HUES6 (cell line): ENCODE measurements at regions not wholly inside any gene's neighbourhood (a gene's known extent, or its start where the extent isn't known, plus 50 kb on each side); places are given as distances from the start of the nearest gene placed in this dataset.

ENCODE experiments used
- H3K27ac ChIP-seq: 2 replicates; pipeline ENCODE4 v1.7.0; 2013; ENCODE audit warnings: low read depth, mild to moderate bottlenecking, low read length, inconsistent platforms
- H3K27me3 ChIP-seq: 2 replicates; pipeline ENCODE4 v1.6.1; 2013; ENCODE audit warnings: low read length; ENCODE audit not compliant: control insufficient read depth, insufficient read depth
- H3K36me3 ChIP-seq: 2 replicates; pipeline ENCODE4 v1.6.1; 2013; ENCODE audit warnings: low read length; ENCODE audit not compliant: control insufficient read depth, insufficient read depth
- H3K4me1 ChIP-seq: 2 replicates; pipeline ENCODE4 v1.6.1; 2013; ENCODE audit warnings: low read length; ENCODE audit not compliant: control insufficient read depth, insufficient read depth
- H3K4me3 ChIP-seq: 2 replicates; pipeline ENCODE4 v1.5.1; 2013; ENCODE audit warnings: low read depth, low read length
- H3K9ac ChIP-seq: one replicate; pipeline ENCODE4 v1.6.1; 2013; ENCODE audit warnings: mild to moderate bottlenecking, low read length
- H3K9me3 ChIP-seq: 2 replicates; pipeline ENCODE4 v1.6.1; 2013; ENCODE audit warnings: low read depth, low read length; ENCODE audit not compliant: control insufficient read depth, insufficient read depth

- H3K4me3 ChIP-seq, result no peak overlapping the region
- H3K4me1 ChIP-seq, result no peaks in the 10 kb centered on the region
- no peaks in the 10 kb centered on the region for H3K9me3 ChIP-seq
- no peak overlapping the region for H3K9ac ChIP-seq
- H3K27me3 ChIP-seq, result no peaks in the 10 kb centered on the region
- H3K27ac ChIP-seq, result no peak overlapping the region
- no peaks in the 10 kb centered on the region for H3K36me3 ChIP-seq
These were observed 315.3 kb downstream of the BCL11B start for GRCh38 chr14:98956661-98957060.

GRCh38 chr14:98957211-98958047 lies 314.6 kb downstream of the BCL11B start:
- H3K27ac ChIP-seq, result no peak overlapping the region
- no peaks in the 10 kb centered on the region for H3K4me1 ChIP-seq
- H3K4me3 ChIP-seq, result no peak overlapping the region
- H3K9ac ChIP-seq, result no peak overlapping the region
- H3K9me3 ChIP-seq, result no peaks in the 10 kb centered on the region
- H3K27me3 ChIP-seq, result no peaks in the 10 kb centered on the region
- no peaks in the 10 kb centered on the region for H3K36me3 ChIP-seq

- H3K27ac ChIP-seq, result no peak overlapping the region
- H3K36me3 ChIP-seq, result no peaks in the 10 kb centered on the region
- no peaks in the 10 kb centered on the region for H3K27me3 ChIP-seq
- H3K9ac ChIP-seq, result no peak overlapping the region
- no peaks in the 10 kb centered on the region for H3K9me3 ChIP-seq
- no peak overlapping the region for H3K4me3 ChIP-seq
- H3K4me1 ChIP-seq, result no peaks in the 10 kb centered on the region
These were observed 313.9 kb downstream of the BCL11B start for GRCh38 chr14:98958048-98958631.

- Histone ChIP-seq H3K9ac (no peak overlapping the region), H3K27me3 (no peaks in the 10 kb centered on the region), H3K27ac (no peak overlapping the region), H3K9me3 (no peaks in the 10 kb centered on the region), H3K4me1 (no peaks in the 10 kb centered on the region), H3K36me3 (no peaks in the 10 kb centered on the region), H3K4me3 (no peak overlapping the region)
These were observed 313.4 kb downstream of the BCL11B start for GRCh38 chr14:98958632-98959031.

DNA sequence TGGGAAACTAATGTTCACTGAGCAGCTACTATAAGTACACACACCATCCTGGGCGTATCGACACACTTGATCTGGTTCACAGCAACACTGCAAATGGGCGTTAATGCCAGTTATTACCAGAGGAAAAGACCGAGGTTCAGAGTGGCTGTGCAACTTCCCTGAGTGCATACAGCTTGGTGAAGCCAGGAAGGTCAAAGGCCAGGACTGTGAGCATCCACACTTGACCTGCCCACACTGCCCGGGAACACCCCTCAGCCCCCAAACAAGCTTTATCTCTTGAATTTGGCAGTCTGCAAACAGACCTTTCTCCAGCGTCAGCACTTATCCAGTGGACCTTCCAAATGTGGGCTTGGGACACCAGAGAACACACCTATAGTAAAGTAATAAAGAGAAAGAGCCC lies 312.6 kb downstream of the BCL11B start:
- Histone ChIP-seq H3K4me1 (no peaks in the 10 kb centered on the region), H3K9ac (no peak overlapping the region), H3K36me3 (no peaks in the 10 kb centered on the region), H3K4me3 (no peak overlapping the region), H3K27me3 (0 out of 2 replicates have a peak, but pooled peaks cover 1% of the 10 kb centered on the region), H3K9me3 (no peaks in the 10 kb centered on the region), H3K27ac (no peak overlapping the region)

DNA sequence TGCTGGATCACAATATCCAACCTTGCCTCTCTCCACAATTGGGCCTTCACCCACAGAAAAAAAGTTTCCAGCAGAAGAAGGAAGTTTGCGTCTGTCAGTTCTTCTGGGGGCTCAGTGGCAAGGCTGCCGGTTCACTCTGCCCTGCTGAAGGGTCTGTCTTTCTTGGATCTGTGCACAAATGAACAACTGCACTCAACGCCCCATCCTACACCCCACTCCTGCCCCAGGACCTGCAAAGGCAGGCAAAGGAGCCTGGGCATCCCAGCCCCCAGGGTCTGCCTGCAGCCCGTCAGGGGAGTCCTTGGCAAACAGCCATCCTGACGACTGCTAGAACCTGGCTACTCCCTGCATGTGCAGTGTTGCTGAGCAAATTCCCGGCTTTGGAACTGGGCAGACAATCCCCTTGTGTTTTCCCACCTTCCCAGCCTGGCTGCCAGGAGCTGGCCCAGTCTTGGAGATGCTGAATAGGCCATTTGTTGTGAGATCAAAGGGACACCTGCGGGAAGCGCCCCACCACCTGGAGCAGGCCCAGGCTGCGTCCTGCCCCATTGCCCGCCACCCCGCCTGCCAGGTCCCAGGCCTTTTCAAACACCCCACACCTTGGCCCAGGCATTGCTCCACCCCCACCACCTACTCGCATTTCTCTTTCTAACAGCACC lies 311.9 kb downstream of the BCL11B start:
- Histone ChIP-seq H3K27me3 (0 out of 2 replicates have a peak, but pooled peaks cover 6% of the 10 kb centered on the region), H3K9me3 (no peaks in the 10 kb centered on the region), H3K4me3 (no peak overlapping the region), H3K4me1 (no peaks in the 10 kb centered on the region), H3K27ac (no peak overlapping the region), H3K36me3 (no peaks in the 10 kb centered on the region), H3K9ac (no peak overlapping the region)

DNA sequence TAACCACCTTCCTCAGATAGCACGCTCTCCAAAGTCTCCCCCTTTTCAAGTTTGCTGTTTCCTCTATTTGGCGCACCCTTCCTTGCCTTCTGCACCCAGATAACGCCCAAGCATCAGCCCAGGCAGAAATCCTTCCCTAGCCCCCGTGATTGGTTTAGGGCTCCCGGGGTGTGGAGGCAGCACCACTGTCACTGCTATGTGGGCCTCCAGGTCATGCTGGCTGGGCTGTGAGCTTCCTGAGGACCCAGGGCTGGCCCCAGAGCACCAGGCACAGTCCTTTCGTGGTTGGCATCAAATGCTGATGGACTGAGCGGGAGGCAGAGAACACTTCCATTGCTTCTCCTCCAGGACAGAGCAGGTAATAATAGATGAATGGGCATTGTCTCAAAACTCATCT lies 311.4 kb downstream of the BCL11B start:
- no peaks in the 10 kb centered on the region for H3K9me3 ChIP-seq
- no peak overlapping the region for H3K4me3 ChIP-seq
- no peaks in the 10 kb centered on the region for H3K4me1 ChIP-seq
- no peak overlapping the region for H3K9ac ChIP-seq
- 0 out of 2 replicates have a peak, but pooled peaks cover 6% of the 10 kb centered on the region for H3K27me3 ChIP-seq
- H3K36me3 ChIP-seq, result no peaks in the 10 kb centered on the region
- no peak overlapping the region for H3K27ac ChIP-seq

- Histone ChIP-seq H3K27me3 (0 out of 2 replicates have a peak, but pooled peaks cover 6% of the 10 kb centered on the region), H3K4me3 (no peak overlapping the region), H3K4me1 (no peaks in the 10 kb centered on the region), H3K36me3 (no peaks in the 10 kb centered on the region), H3K9ac (no peak overlapping the region), H3K9me3 (no peaks in the 10 kb centered on the region), H3K27ac (no peak overlapping the region)
These were observed 310.8 kb downstream of the BCL11B start for GRCh38 chr14:98961191-98961590.

DNA sequence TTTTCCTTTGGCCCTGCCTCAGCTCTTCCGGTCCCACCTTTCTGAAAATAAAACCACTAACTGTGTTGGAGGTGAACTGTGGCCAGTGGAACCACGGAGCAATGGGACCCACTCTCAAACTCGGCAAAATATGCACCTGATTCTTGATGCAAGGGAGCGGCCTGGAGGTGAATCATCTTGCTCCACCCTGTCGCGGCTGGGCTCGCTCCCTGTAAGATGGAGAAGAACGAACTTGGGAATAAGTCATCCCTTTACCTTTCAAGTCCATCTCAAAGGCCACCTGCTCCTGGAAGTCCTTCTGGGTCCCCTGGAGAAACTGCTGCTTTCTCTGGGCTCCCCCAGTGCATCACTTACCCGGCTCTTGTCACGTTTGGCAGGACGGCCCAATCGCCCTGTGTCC lies 309.9 kb downstream of the BCL11B start:
- no peak overlapping the region for H3K4me3 ChIP-seq
- H3K4me1 ChIP-seq, result no peaks in the 10 kb centered on the region
- no peaks in the 10 kb centered on the region for H3K36me3 ChIP-seq
- no peaks in the 10 kb centered on the region for H3K9me3 ChIP-seq
- H3K27ac ChIP-seq, result no peak overlapping the region
- H3K9ac ChIP-seq, result no peak overlapping the region
- H3K27me3 ChIP-seq, result 0 out of 2 replicates have a peak, but pooled peaks cover 6% of the 10 kb centered on the region

GRCh38 chr14:98963610-98964009 lies 308.4 kb downstream of the BCL11B start:
- H3K27ac ChIP-seq, result no peak overlapping the region
- no peak overlapping the region for H3K4me3 ChIP-seq
- no peak overlapping the region for H3K9ac ChIP-seq
- 0 out of 2 replicates have a peak, but pooled peaks cover 6% of the 10 kb centered on the region for H3K27me3 ChIP-seq
- no peaks in the 10 kb centered on the region for H3K36me3 ChIP-seq
- H3K9me3 ChIP-seq, result no peaks in the 10 kb centered on the region
- no peaks in the 10 kb centered on the region for H3K4me1 ChIP-seq

DNA sequence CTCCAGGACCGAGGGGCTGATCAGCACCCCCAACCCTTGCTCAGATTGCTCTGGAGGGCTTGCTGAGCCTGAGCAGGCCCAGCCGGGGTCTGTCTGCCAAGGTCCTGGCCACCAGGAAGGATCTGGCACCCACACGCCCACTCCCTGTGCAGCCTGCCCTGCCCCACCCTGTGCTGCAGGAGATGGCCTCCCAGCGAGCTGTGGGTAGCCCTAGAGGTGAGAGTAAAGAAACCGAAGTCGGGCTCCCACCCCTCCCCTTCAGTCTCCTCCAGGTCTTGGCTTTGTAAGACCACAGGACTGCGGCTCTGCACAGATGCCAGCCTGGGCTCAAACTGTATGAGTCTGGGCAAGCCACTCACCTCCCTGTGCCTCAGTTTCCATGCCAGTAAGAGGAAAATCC lies 307.8 kb downstream of the BCL11B start:
- no peaks in the 10 kb centered on the region for H3K4me1 ChIP-seq
- H3K36me3 ChIP-seq, result no peaks in the 10 kb centered on the region
- H3K9ac ChIP-seq, result no peak overlapping the region
- H3K27me3 ChIP-seq, result 0 out of 2 replicates have a peak, but pooled peaks cover 6% of the 10 kb centered on the region
- H3K27ac ChIP-seq, result no peak overlapping the region
- no peaks in the 10 kb centered on the region for H3K9me3 ChIP-seq
- no peak overlapping the region for H3K4me3 ChIP-seq
